H9 (cell line): ENCODE measurements at regions not wholly inside any gene's neighbourhood (a gene's known extent, or its start where the extent isn't known, plus 50 kb on each side); places are given as distances from the start of the nearest gene placed in this dataset.

Experiments
- DNase-seq: peaks from one replicate; pipeline ENCODE4 v3.0.0-alpha.2; 2017
- H2AFZ ChIP-seq: one replicate; pipeline ENCODE4 v1.6.1; 2013; ENCODE audit warnings: mild to moderate bottlenecking, low read length, control low read depth, moderate library complexity
- H2AK5ac ChIP-seq: 2 replicates; pipeline ENCODE4 v1.6.1; 2013; ENCODE audit warnings: low read length, control low read depth, mixed read lengths; ENCODE audit not compliant: insufficient read length
- H2BK120ac ChIP-seq: one replicate; pipeline ENCODE4 v1.6.1; 2013; ENCODE audit warnings: low read depth, mild to moderate bottlenecking, low read length, control low read depth, inconsistent platforms; ENCODE audit not compliant: poor library complexity, severe bottlenecking
- H2BK12ac ChIP-seq: 2 replicates; pipeline ENCODE4 v1.6.1; 2013; ENCODE audit warnings: low read length, control low read depth, mixed read lengths, low read depth; ENCODE audit not compliant: insufficient read length
- H2BK15ac ChIP-seq: 2 replicates; pipeline ENCODE4 v1.6.1; 2013; ENCODE audit warnings: low read depth, low read length, control low read depth
- H2BK20ac ChIP-seq: one replicate; pipeline ENCODE4 v1.6.1; 2013; ENCODE audit warnings: low read depth, mild to moderate bottlenecking, low read length, control low read depth, inconsistent platforms; ENCODE audit not compliant: poor library complexity, severe bottlenecking
- H2BK5ac ChIP-seq: 2 replicates; pipeline ENCODE4 v1.6.1; 2013; ENCODE audit warnings: low read length, control low read depth, mixed read lengths; ENCODE audit not compliant: insufficient read length
- H3K14ac ChIP-seq: 2 replicates; pipeline ENCODE4 v1.6.1; 2013; ENCODE audit warnings: low read length, control low read depth; ENCODE audit not compliant: insufficient read depth
- H3K18ac ChIP-seq: 2 replicates; pipeline ENCODE4 v1.6.1; 2013; ENCODE audit warnings: low read depth, mild to moderate bottlenecking, mixed read lengths, low read length, control low read depth; ENCODE audit not compliant: insufficient read length
- H3K23ac ChIP-seq: 2 replicates; pipeline ENCODE4 v1.6.1; 2013; ENCODE audit warnings: low read length, control low read depth, mixed read lengths, low read depth; ENCODE audit not compliant: insufficient read length
- H3K23me2 ChIP-seq: 2 replicates; pipeline ENCODE4 v1.6.1; 2013; ENCODE audit warnings: low read depth, mild to moderate bottlenecking, mixed read lengths, low read length, control low read depth; ENCODE audit not compliant: insufficient read length, poor library complexity, severe bottlenecking
- H3K27ac ChIP-seq: 2 replicates; pipeline ENCODE4 v1.5.1; 2013; ENCODE audit warnings: low read length, control low read depth, mixed read lengths, low read depth; ENCODE audit not compliant: insufficient read length
- H3K27me3 ChIP-seq: 2 replicates; pipeline ENCODE4 v1.6.1; 2013; ENCODE audit warnings: low read length, control low read depth, inconsistent platforms; ENCODE audit not compliant: insufficient read depth
- H3K4ac ChIP-seq: 2 replicates; pipeline ENCODE4 v1.6.1; 2013; ENCODE audit warnings: low read depth, mild to moderate bottlenecking, control low read depth, inconsistent platforms, low read length, moderate library complexity
- H3K4me1 ChIP-seq: 2 replicates; pipeline ENCODE4 v1.6.1; 2013; ENCODE audit warnings: low read length, control low read depth, inconsistent platforms; ENCODE audit not compliant: insufficient read depth
- H3K4me2 ChIP-seq: 2 replicates; pipeline ENCODE4 v1.6.1; 2013; ENCODE audit warnings: low read length, control low read depth, mixed read lengths; ENCODE audit not compliant: insufficient read length, insufficient read depth
- H3K56ac ChIP-seq: 2 replicates; pipeline ENCODE4 v1.6.1; 2013; ENCODE audit warnings: low read depth, mild to moderate bottlenecking, mixed read lengths, low read length, control low read depth; ENCODE audit not compliant: insufficient read length
- H3K79me1 ChIP-seq: 2 replicates; pipeline ENCODE4 v1.6.1; 2013; ENCODE audit warnings: low read depth, mild to moderate bottlenecking, moderate library complexity, low read length, control low read depth, inconsistent platforms; ENCODE audit not compliant: insufficient read depth, poor library complexity, severe bottlenecking
- H3K79me2 ChIP-seq: 2 replicates; pipeline ENCODE4 v1.6.1; 2013; ENCODE audit warnings: low read length, control low read depth, inconsistent platforms; ENCODE audit not compliant: insufficient read depth
- H3K9ac ChIP-seq: 2 replicates; pipeline ENCODE4 v1.6.1; 2013; ENCODE audit warnings: low read length, control low read depth, mixed read lengths; ENCODE audit not compliant: insufficient read length; ENCODE audit errors: extremely low read depth
- H3K9me3 ChIP-seq: one replicate; pipeline ENCODE4 v1.6.1; 2013; ENCODE audit warnings: low read depth, low read length, inconsistent platforms; ENCODE audit not compliant: control insufficient read depth
- H3T11ph ChIP-seq: one replicate; pipeline ENCODE4 v1.6.1; 2013; ENCODE audit warnings: mild to moderate bottlenecking, low read length, control low read depth, inconsistent platforms
- H4K20me1 ChIP-seq: one replicate; pipeline ENCODE4 v1.6.1; 2013; ENCODE audit not compliant: control insufficient read depth, insufficient read length, insufficient read depth
- H4K5ac ChIP-seq: 2 replicates; pipeline ENCODE4 v1.6.1; 2013; ENCODE audit warnings: low read depth, mild to moderate bottlenecking, mixed read lengths, low read length, control low read depth; ENCODE audit not compliant: insufficient read length
- H4K8ac ChIP-seq: replicated peaks from 2 replicates; pipeline ENCODE4 v1.6.1; 2013; ENCODE audit warnings: low read length, control low read depth, mixed read lengths, low read depth; ENCODE audit not compliant: insufficient read length
- H4K91ac ChIP-seq: 2 replicates; pipeline ENCODE4 v1.6.1; 2013; ENCODE audit warnings: low read depth, mild to moderate bottlenecking, moderate library complexity, mixed read lengths, low read length, control low read depth; ENCODE audit not compliant: insufficient read length
- H3K27ac Mint-ChIP-seq, 3 experiments: 2 replicates in 2 of 3; 3 replicates in 1 of 3; pipeline ENCODE4 v1.8.0; 2020 to 2021; ENCODE audit warnings: mixed read lengths in 3 of 3, mild to moderate bottlenecking in 1 of 3, moderate library complexity in 1 of 3
- H3K27me3 Mint-ChIP-seq: 2 replicates; pipeline ENCODE4 v1.8.0; 2021; ENCODE audit warnings: low read depth, mild to moderate bottlenecking, moderate library complexity, mixed read lengths
- H3K36me3 Mint-ChIP-seq, 3 experiments: 2 replicates in 2 of 3; 3 replicates in 1 of 3; pipeline ENCODE4 v1.8.0; 2020 to 2021; ENCODE audit warnings: low read depth in 3 of 3, mixed read lengths in 3 of 3; ENCODE audit not compliant: insufficient read depth in 1 of 3
- H3K4me1 Mint-ChIP-seq, 2 experiments: 2 replicates each; pipeline ENCODE4 v1.8.0; 2020; ENCODE audit warnings: mixed read lengths in 2 of 2
- H3K4me3 Mint-ChIP-seq, 2 experiments: 2 replicates in 1 of 2; 3 replicates in 1 of 2; pipeline ENCODE4 v1.8.0; 2020 to 2021; ENCODE audit warnings: mild to moderate bottlenecking in 2 of 2, mixed read lengths in 2 of 2, moderate library complexity in 1 of 2
- H3K9me3 Mint-ChIP-seq, 2 experiments: 2 replicates in 1 of 2; 3 replicates in 1 of 2; pipeline ENCODE4 v1.8.0; 2020; ENCODE audit warnings: mild to moderate bottlenecking in 2 of 2, mixed read lengths in 2 of 2, moderate library complexity in 1 of 2
- WGBS: extraction: QIAGEN DNeasy Blood & Tissue Kit; methylation state at CpG from one replicate; pipeline ENCODE4 v1.1.7; 2013; ENCODE audit warnings: missing lambda C conversion rate, low lambda C conversion rate, mixed read lengths; ENCODE audit not compliant: insufficient read length; ENCODE audit errors: extremely low coverage; 5-methylcytosine and 5-hydroxymethylcytosine counted together
- TF ChIP-seq, protein P1 (sequence below): fragments of 200-600 bp; sonication (generic); conservative IDR thresholded peaks from 3 replicates; pipeline ENCODE4 v1.8.0; 2021; ENCODE audit warnings: antibody characterized with exemption, mild to moderate bottlenecking

- no peak overlapping the region for H3T11ph ChIP-seq
- no peaks in the 10 kb centered on the region for H3K9me3 ChIP-seq
- no peak overlapping the region for H4K8ac ChIP-seq
- H3K14ac ChIP-seq, result no peak overlapping the region
- H2AK5ac ChIP-seq, result no peak overlapping the region
- H4K91ac ChIP-seq, result no peak overlapping the region
- peaks cover 7 to 11% of the 10 kb centered on the region in 2 experiments for H3K9me3 Mint-ChIP-seq
- no peak overlapping the region for H2BK5ac ChIP-seq
- no peak overlapping the region for H3K27ac Mint-ChIP-seq
- H3K4me1 ChIP-seq, result no peaks in the 10 kb centered on the region
- H3K27ac ChIP-seq, result no peak overlapping the region
- no peak overlapping the region for H3K18ac ChIP-seq
- H3K4me1 Mint-ChIP-seq, result peaks cover 7 to 8% of the 10 kb centered on the region in 2 experiments
- H3K9ac ChIP-seq, result no peak overlapping the region
- no peak overlapping the region for H3K4me3 Mint-ChIP-seq
- H2BK20ac ChIP-seq, result no peak overlapping the region
- H2BK12ac ChIP-seq, result no peak overlapping the region
- DNase-seq, result no peak
- no CpG with 5 or more reads among the region's 1 CpG for WGBS
- H3K79me2 ChIP-seq, result no peaks in the 10 kb centered on the region
- H4K5ac ChIP-seq, result no peak overlapping the region
- H3K4ac ChIP-seq, result no peak overlapping the region
- H2AFZ ChIP-seq, result no peak overlapping the region
- no peak overlapping the region for H2BK15ac ChIP-seq
- H3K23ac ChIP-seq, result no peak overlapping the region
- H3K79me1 ChIP-seq, result no peaks in the 10 kb centered on the region
- no peaks in the 10 kb centered on the region for H4K20me1 ChIP-seq
- no peak overlapping the region for H2BK120ac ChIP-seq
- TF ChIP-seq, protein P1, sequence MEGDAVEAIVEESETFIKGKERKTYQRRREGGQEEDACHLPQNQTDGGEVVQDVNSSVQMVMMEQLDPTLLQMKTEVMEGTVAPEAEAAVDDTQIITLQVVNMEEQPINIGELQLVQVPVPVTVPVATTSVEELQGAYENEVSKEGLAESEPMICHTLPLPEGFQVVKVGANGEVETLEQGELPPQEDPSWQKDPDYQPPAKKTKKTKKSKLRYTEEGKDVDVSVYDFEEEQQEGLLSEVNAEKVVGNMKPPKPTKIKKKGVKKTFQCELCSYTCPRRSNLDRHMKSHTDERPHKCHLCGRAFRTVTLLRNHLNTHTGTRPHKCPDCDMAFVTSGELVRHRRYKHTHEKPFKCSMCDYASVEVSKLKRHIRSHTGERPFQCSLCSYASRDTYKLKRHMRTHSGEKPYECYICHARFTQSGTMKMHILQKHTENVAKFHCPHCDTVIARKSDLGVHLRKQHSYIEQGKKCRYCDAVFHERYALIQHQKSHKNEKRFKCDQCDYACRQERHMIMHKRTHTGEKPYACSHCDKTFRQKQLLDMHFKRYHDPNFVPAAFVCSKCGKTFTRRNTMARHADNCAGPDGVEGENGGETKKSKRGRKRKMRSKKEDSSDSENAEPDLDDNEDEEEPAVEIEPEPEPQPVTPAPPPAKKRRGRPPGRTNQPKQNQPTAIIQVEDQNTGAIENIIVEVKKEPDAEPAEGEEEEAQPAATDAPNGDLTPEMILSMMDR, result no peak
- peaks cover 0 to 5% (median 1%) of the 10 kb centered on the region in 3 experiments; a peak in 4 of 7 replicates for H3K36me3 Mint-ChIP-seq
- peaks cover 6% of the 10 kb centered on the region; the same call in 1 of the 2 replicates for H3K27me3 Mint-ChIP-seq
- H3K56ac ChIP-seq, result no peak overlapping the region
- H3K23me2 ChIP-seq, result no peaks in the 10 kb centered on the region
- no peak overlapping the region for H3K4me2 ChIP-seq
- no peaks in the 10 kb centered on the region for H3K27me3 ChIP-seq
Measured at GRCh38 chr1:59202455-59202854, 94.4 kb upstream of the FGGY start.
